Activated CD8-positive, alpha-beta T cell treated with anti-CD3 and anti-CD28 coated beads for 36 hours (primary cell): ENCODE measurements at regions not wholly inside any gene's neighbourhood (a gene's known extent, or its start where the extent isn't known, plus 50 kb on each side); places are given as distances from the start of the nearest gene placed in this dataset.
"Not testable (repeated sequence)": the region's sequence is repeated elsewhere in the genome, so short reads cannot be mapped to it uniquely, and the experiment has no call there.

Experiments
- ATAC-seq: fragments of 200-7000 bp; cut with Tn5 transposase; one replicate; pipeline ENCODE4 v1.10.0; 2021; ENCODE audit warnings: mild to moderate bottlenecking, moderate library complexity
- CTCF ChIA-PET: fragments of 350-600 bp; sonication (Branson Sonifier 250); formaldehyde crosslinking; loops from one replicate; lab custom pipeline; 2021; ENCODE audit warnings: antibody characterized with exemption; lab: Charles Lee
- POLR2A ChIA-PET: fragments of 350-600 bp; sonication (Branson Sonifier 250); formaldehyde crosslinking; loops from one replicate; lab custom pipeline; 2021; ENCODE audit warnings: antibody characterized with exemption; lab: Charles Lee
- DNase-seq: peaks from one replicate; pipeline ENCODE4 v3.0.0-alpha.2; 2020
- H3K27ac Mint-ChIP-seq: one replicate; pipeline ENCODE4 v1.8.0; 2021; ENCODE audit warnings: mild to moderate bottlenecking, mixed read lengths
- H3K27me3 Mint-ChIP-seq: one replicate; pipeline ENCODE4 v1.8.0; 2021; ENCODE audit warnings: mixed read lengths
- H3K36me3 Mint-ChIP-seq: one replicate; pipeline ENCODE4 v1.8.0; 2021; ENCODE audit warnings: low read depth, mixed read lengths
- H3K4me1 Mint-ChIP-seq: one replicate; pipeline ENCODE4 v1.8.0; 2021; ENCODE audit warnings: low read depth, mixed read lengths
- H3K4me3 Mint-ChIP-seq: one replicate; pipeline ENCODE4 v1.8.0; 2021; ENCODE audit warnings: mild to moderate bottlenecking, moderate library complexity, mixed read lengths
- H3K9me3 Mint-ChIP-seq: one replicate; pipeline ENCODE4 v1.8.0; 2021; ENCODE audit warnings: mixed read lengths
- intact Hi-C: fragments of 100-400 bp; cut with micrococcal nuclease; formaldehyde crosslinking; loops from one replicate; pipeline ENCODE4 v1.10.0; 2022
- TF ChIP-seq, protein P1 (sequence below): fragments of 200-600 bp; IDR thresholded peaks from one replicate; pipeline ENCODE4 v1.8.0; 2022; ENCODE audit warnings: antibody characterized with exemption, mild to moderate bottlenecking

DNA sequence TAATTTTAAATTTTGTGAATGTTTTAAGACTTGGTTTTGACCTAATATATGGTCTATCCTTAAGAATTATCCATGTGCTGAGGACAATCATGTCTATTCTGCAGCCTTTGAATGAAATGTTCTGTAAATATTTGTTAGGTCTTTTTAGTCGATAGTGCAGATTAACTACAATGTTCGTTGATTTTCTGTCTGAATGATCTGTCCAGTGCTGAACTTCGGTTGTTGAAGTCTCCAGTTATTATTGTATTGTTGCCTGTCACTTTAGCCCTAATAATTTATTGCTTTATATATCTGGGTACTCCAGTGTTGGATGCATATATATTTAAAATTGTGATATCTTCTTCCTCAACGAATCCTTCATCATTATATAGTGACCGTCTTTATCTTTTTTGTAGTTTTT lies 218.3 kb upstream of the ZC4H2 start:
- ATAC-seq (no peak), DNase-seq (no peak)
- Mint-ChIP-seq H3K27ac (no peak overlapping the region), H3K4me3 (no peak overlapping the region), H3K4me1 (peaks cover 2% of the 10 kb centered on the region), H3K9me3 (peaks cover 5% of the 10 kb centered on the region), H3K36me3 (no peaks in the 10 kb centered on the region), H3K27me3 (no peaks in the 10 kb centered on the region)
- TF ChIP-seq, protein P1, sequence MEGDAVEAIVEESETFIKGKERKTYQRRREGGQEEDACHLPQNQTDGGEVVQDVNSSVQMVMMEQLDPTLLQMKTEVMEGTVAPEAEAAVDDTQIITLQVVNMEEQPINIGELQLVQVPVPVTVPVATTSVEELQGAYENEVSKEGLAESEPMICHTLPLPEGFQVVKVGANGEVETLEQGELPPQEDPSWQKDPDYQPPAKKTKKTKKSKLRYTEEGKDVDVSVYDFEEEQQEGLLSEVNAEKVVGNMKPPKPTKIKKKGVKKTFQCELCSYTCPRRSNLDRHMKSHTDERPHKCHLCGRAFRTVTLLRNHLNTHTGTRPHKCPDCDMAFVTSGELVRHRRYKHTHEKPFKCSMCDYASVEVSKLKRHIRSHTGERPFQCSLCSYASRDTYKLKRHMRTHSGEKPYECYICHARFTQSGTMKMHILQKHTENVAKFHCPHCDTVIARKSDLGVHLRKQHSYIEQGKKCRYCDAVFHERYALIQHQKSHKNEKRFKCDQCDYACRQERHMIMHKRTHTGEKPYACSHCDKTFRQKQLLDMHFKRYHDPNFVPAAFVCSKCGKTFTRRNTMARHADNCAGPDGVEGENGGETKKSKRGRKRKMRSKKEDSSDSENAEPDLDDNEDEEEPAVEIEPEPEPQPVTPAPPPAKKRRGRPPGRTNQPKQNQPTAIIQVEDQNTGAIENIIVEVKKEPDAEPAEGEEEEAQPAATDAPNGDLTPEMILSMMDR: no peak
- ChIA-PET CTCF (no interaction called here), POLR2A (interaction anchor here (0.5 kb wide), 1 partner anchor 280 kb away, joined by 3 read pairs; no protein-coding TSS in a partner anchor)
- intact Hi-C loops: no loop called here

DNA sequence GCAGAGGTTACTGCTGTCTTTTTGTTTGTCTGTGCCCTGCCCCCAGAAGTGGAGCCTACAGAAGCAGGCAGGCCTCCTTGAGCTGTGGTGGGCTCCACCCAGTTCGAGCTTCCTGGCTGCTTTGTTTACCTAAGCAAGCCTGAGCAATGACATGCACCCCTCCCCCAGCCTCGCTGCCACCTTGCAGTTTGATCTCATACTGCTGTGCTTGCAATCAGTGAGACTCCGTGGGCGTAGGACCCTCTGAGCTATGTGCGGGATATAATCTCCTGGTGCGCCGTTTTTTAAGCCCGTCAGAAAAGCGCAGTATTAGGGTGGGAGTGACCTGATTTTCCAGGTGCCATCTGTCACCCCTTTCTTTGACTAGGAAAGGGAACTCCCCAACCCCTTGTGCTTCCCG lies 187.1 kb upstream of the ZC4H2 start:
- DNase-seq, CTCF ChIA-PET, H3K4me1 Mint-ChIP-seq, intact Hi-C loops, POLR2A ChIA-PET, H3K27me3 Mint-ChIP-seq, H3K27ac Mint-ChIP-seq, H3K4me3 Mint-ChIP-seq, ATAC-seq: not testable (repeated sequence)
- Mint-ChIP-seq H3K9me3 (peaks cover 19% of the 10 kb centered on the region), H3K36me3 (peaks cover 28% of the 10 kb centered on the region)

DNA sequence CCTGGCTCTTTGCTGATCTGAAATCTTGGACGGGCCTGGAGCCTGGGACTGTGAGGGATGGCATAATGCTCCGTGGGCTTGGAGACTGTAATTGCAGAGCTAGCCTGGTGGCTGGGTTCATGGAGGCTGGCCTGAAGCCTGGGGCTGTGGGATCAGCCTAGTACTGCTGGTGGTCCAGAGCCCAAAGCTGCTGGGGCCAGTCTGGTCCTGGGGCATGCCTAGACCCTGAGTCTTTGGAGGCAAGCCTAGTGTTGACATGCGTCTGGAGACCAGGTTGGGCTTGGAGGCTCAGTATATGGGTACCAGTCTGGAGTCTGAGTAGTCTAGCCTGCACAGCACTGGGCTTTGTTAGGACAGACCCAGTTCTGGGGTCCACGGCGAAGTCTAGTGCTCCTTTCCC lies 172.0 kb upstream of the ZC4H2 start:
- POLR2A ChIA-PET: no interaction called here
- no peaks in the 10 kb centered on the region for H3K4me1 Mint-ChIP-seq
- no peak for ATAC-seq
- CTCF ChIA-PET: no interaction called here
- H3K27ac Mint-ChIP-seq: no peak overlapping the region
- intact Hi-C loops: no loop called here
- no peak overlapping the region for H3K4me3 Mint-ChIP-seq
- no peaks in the 10 kb centered on the region for H3K27me3 Mint-ChIP-seq
- H3K9me3 Mint-ChIP-seq: peaks cover 19% of the 10 kb centered on the region
- TF ChIP-seq, protein P1: no peak
- peaks cover 39% of the 10 kb centered on the region for H3K36me3 Mint-ChIP-seq
- DNase-seq: no peak

DNA sequence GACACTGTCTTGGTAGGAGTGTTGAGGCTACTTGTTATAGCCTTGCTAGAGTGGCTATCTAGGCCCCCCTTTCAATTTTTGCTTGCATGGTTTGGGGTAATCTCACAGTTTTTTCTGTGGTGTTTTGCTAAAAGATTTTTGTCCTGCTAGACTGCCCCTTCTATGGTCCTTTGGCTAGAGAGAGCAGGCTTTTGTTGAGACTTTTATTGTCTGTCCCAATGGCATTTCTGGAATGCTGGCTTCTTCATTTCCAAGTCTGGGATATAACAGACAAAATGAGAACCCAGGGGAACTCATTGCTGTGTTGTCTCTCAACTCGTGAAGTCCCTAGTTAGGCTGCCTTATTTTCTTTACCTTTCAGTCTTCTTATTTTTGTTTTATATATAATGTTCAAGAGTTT lies 160.2 kb upstream of the ZC4H2 start:
- Mint-ChIP-seq H3K9me3 (peaks cover 33% of the 10 kb centered on the region), H3K36me3 (peaks cover 26% of the 10 kb centered on the region), H3K27ac (no peak overlapping the region), H3K27me3 (no peaks in the 10 kb centered on the region), H3K4me3 (no peak overlapping the region), H3K4me1 (no peaks in the 10 kb centered on the region)
- POLR2A ChIA-PET: no interaction called here
- ATAC-seq (no peak), DNase-seq (no peak)
- TF ChIP-seq, protein P1: no peak
- CTCF ChIA-PET: no interaction called here
- intact Hi-C loops: no loop called here

DNA sequence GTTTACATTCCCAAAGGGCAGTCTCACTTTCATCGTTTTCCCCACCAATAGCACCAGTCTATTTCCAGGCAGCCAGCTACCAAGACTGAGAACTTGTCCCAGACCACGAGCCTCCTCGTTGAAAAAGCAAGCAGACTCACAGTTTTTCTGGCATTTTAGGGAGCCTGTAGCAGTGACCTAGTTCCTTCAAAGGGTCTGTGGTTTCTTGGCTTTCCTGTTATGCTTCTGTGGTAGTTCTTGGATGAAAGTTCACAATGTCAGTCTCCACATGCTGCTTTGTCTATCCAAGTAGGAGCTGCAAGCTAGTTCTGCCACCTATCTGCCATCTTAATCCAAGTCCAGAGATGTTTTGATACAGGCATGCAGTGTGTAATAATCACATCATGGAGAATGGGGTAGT lies 151.6 kb upstream of the ZC4H2 start:
- CTCF ChIA-PET: no interaction called here
- Mint-ChIP-seq H3K27ac (peak overlapping the region; percentile 57), H3K4me1 (peaks cover 10% of the 10 kb centered on the region), H3K4me3 (no peak overlapping the region), H3K27me3 (no peaks in the 10 kb centered on the region), H3K9me3 (peaks cover 32% of the 10 kb centered on the region), H3K36me3 (peaks cover 28% of the 10 kb centered on the region)
- ATAC-seq: no peak
- intact Hi-C loops: no loop called here
- no peak for DNase-seq
- POLR2A ChIA-PET: no interaction called here
- TF ChIP-seq, protein P1: no peak

DNA sequence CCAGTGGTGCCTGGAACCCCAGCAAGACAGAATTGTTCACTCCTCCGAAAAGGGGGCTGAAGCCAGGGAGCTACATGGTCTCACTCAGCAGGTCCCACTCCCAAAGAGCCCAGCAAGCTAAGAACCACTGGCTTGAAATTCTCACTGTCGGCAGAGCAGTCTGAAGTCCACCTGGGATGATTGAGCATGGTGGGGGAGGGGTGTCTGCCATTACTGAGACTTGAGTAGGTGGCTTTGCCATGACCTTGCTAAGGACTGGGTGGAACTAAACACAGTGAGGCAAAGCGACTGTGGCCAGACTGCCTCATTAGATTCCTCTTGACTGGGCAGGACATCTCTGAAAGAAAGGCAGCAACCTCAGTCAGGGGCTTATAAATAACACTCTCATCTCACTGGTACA lies 122.6 kb upstream of the ZC4H2 start:
- no peaks in the 10 kb centered on the region for H3K27me3 Mint-ChIP-seq
- CTCF ChIA-PET: no interaction called here
- intact Hi-C loops: no loop called here
- no peaks in the 10 kb centered on the region for H3K4me1 Mint-ChIP-seq
- DNase-seq (no peak), ATAC-seq (no peak)
- TF ChIP-seq, protein P1: no peak
- no peak overlapping the region for H3K27ac Mint-ChIP-seq
- peaks cover 31% of the 10 kb centered on the region for H3K36me3 Mint-ChIP-seq
- POLR2A ChIA-PET: no interaction called here
- H3K4me3 Mint-ChIP-seq: no peak overlapping the region
- peaks cover 41% of the 10 kb centered on the region for H3K9me3 Mint-ChIP-seq
